NT2/D1 (cell line): ENCODE measurements at regions not wholly inside any gene's neighbourhood (a gene's known extent, or its start where the extent isn't known, plus 50 kb on each side); places are given as distances from the start of the nearest gene placed in this dataset.

ENCODE experiments used
- SUZ12 ChIP-seq: IDR thresholded peaks from 2 replicates; pipeline ENCODE4 v1.6.1; 2011; ENCODE audit not compliant: insufficient read length, insufficient read depth; ENCODE audit errors: extremely low read depth
- ZNF274 ChIP-seq: IDR thresholded peaks from 2 replicates; pipeline ENCODE4 v1.6.1; 2011; ENCODE audit warnings: mild to moderate bottlenecking, low read depth, low read length

- no peak for TF ChIP-seq SUZ12
- TF ChIP-seq ZNF274 = no peak
These were observed 73.7 kb upstream of the SLC24A3 start for GRCh38 chr20:19138758-19139157.
